Fibroblast of lung (primary cell): ENCODE measurements at regions not wholly inside any gene's neighbourhood (a gene's known extent, or its start where the extent isn't known, plus 50 kb on each side); places are given as distances from the start of the nearest gene placed in this dataset.

ENCODE experiments used
- DNase-seq, 2 donors: peaks; one replicate each; pipeline versions ENCODE4 v3.0.0 to v3.0.0-alpha.2; 2010; ENCODE audit warnings: low read depth in 2 of 2
- H2AFZ ChIP-seq: 2 replicates; pipeline ENCODE4 v1.5.1; 2012; ENCODE audit warnings: low read length, control low read depth, inconsistent platforms
- H3K27ac ChIP-seq: 2 replicates; pipeline ENCODE4 v1.5.1; 2011; ENCODE audit warnings: low read length, control low read depth; ENCODE audit not compliant: insufficient read depth
- H3K27me3 ChIP-seq: 2 replicates; pipeline ENCODE4 v1.5.1; 2011; ENCODE audit warnings: mild to moderate bottlenecking, low read length; ENCODE audit not compliant: control insufficient read depth, insufficient read depth
- H3K36me3 ChIP-seq: 2 replicates; pipeline ENCODE4 v1.5.1; 2011; ENCODE audit warnings: low read length; ENCODE audit not compliant: control insufficient read depth, insufficient read depth
- H3K4me1 ChIP-seq: 2 replicates; pipeline ENCODE4 v1.5.1; 2011; ENCODE audit warnings: low read length; ENCODE audit not compliant: control insufficient read depth, insufficient read depth; ENCODE audit errors: extremely low read depth
- H3K4me2 ChIP-seq: 2 replicates; pipeline ENCODE4 v1.5.1; 2011; ENCODE audit warnings: low read length, control low read depth; ENCODE audit not compliant: insufficient read depth; ENCODE audit errors: extremely low read depth
- H3K4me3 ChIP-seq, 4 experiments: fragments of 200-600 bp in 1 of 4; sonication (generic) in 1 of 4; replicated peaks in 1 of 4; 2 replicates each; pipeline ENCODE4 v1.5.1; 2011 to 2016; ENCODE audit warnings: low read length in 4 of 4, low read depth in 3 of 4, mild to moderate bottlenecking in 3 of 4, control low read depth in 2 of 4, inconsistent platforms in 1 of 4, mixed read lengths in 1 of 4; ENCODE audit not compliant: insufficient read depth in 1 of 4; ENCODE audit errors: control extremely low read depth in 1 of 4
- H3K79me2 ChIP-seq: 2 replicates; pipeline ENCODE4 v1.5.1; 2012; ENCODE audit warnings: mild to moderate bottlenecking, low read length, inconsistent platforms; ENCODE audit not compliant: control insufficient read depth, insufficient read depth
- H3K9ac ChIP-seq: 2 replicates; pipeline ENCODE4 v1.5.1; 2011; ENCODE audit warnings: mild to moderate bottlenecking, low read length, control low read depth; ENCODE audit not compliant: insufficient read depth
- H3K9me3 ChIP-seq: 2 replicates; pipeline ENCODE4 v1.5.1; 2012; ENCODE audit warnings: low read depth, low read length; ENCODE audit not compliant: control insufficient read depth, insufficient read depth
- H4K20me1 ChIP-seq: 2 replicates; pipeline ENCODE4 v1.5.1; 2011; ENCODE audit warnings: low read length; ENCODE audit not compliant: control insufficient read depth, insufficient read depth; ENCODE audit errors: extremely low read depth
- CTCF ChIP-seq, 2 donors: IDR thresholded peaks in 1 of 2; conservative IDR thresholded peaks in 1 of 2; 1 replicate in 1 of 2; 2 replicates in 1 of 2; pipeline ENCODE4 v1.5.1; 2011 to 2012; ENCODE audit warnings: low read length in 2 of 2, control low read depth in 1 of 2, inconsistent platforms in 1 of 2, low read depth in 1 of 2, mild to moderate bottlenecking in 1 of 2
- EZH2 ChIP-seq: IDR thresholded peaks from 2 replicates; pipeline ENCODE4 v1.5.1; 2012; ENCODE audit warnings: low read length, control low read depth, mild to moderate bottlenecking; ENCODE audit errors: missing control alignments

- Histone ChIP-seq H4K20me1 (no peaks in the 10 kb centered on the region), H2AFZ (no peak overlapping the region), H3K4me3 (no peak overlapping the region), H3K27ac (no peak overlapping the region), H3K27me3 (no peaks in the 10 kb centered on the region), H3K4me2 (no peak overlapping the region), H3K36me3 (no peaks in the 10 kb centered on the region), H3K4me1 (no peaks in the 10 kb centered on the region), H3K79me2 (no peaks in the 10 kb centered on the region), H3K9ac (no peak overlapping the region), H3K9me3 (no peaks in the 10 kb centered on the region)
- TF ChIP-seq CTCF (conservative IDR thresholded peaks at IDR 0.05 in 1 of 2, IDR thresholded peaks at IDR 0.05 in 1 of 2; ENCODE audit: low read depth in 1 of 2, low read length in 2 of 2): no peak
- no peak for TF ChIP-seq EZH2
- DNase-seq: no peak
These were observed 884.8 kb downstream of the METTL15 start for GRCh38 chr11:28992996-28993395.

DNA sequence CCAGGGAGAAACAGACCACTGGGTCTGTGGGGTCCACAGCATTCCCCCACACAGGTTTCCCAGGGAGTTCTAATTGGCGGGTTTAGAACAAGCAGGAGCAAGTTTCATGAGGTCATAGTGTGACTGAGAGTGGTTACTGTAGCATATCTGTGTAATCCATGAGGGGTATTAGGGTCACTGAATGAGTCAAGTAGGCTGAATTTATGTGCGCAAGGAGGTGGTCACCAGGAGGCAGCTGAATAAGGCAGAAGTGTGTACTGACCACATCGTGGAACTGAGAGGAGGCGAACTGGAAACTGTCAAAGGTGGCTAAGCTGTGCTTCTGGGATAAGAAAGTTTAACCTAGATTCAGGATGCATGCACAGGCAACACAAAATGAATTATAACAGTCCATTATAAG, 876.0 kb downstream of the METTL15 start:
- TF ChIP-seq CTCF (conservative IDR thresholded peaks at IDR 0.05 in 1 of 2, IDR thresholded peaks at IDR 0.05 in 1 of 2; ENCODE audit: low read depth in 1 of 2, low read length in 2 of 2): no peak
- TF ChIP-seq EZH2: no peak
- Histone ChIP-seq H3K4me3 (no peak overlapping the region), H3K9ac (no peak overlapping the region), H3K4me1 (no peaks in the 10 kb centered on the region), H3K79me2 (no peaks in the 10 kb centered on the region), H3K27ac (no peak overlapping the region), H2AFZ (no peak overlapping the region), H3K4me2 (no peak overlapping the region), H4K20me1 (no peaks in the 10 kb centered on the region), H3K36me3 (no peaks in the 10 kb centered on the region), H3K9me3 (no peaks in the 10 kb centered on the region), H3K27me3 (no peaks in the 10 kb centered on the region)
- no peak for DNase-seq

DNA sequence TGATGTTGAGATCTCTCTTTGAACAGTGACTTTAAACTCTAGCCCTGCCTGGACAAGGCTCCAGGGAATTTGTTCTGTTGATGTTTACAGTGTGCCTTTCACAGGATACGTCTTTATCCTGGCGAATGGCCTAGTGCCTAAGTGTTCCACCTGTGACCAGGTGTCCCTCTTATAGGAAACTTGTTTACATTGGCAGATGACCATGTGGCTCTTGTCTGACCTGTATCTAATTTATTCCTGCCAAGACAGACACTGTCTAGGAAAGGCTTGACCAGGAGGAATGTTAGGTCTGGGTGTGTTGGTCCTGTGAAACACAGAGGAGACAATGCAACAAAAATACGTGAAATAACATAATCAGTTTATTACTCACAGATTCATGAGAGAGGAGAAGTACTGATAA, 875.6 kb downstream of the METTL15 start:
- DNase-seq: no peak
- Histone ChIP-seq H3K79me2 (no peaks in the 10 kb centered on the region), H3K9me3 (no peaks in the 10 kb centered on the region), H3K9ac (no peak overlapping the region), H2AFZ (no peak overlapping the region), H3K36me3 (no peaks in the 10 kb centered on the region), H3K4me1 (no peaks in the 10 kb centered on the region), H3K4me3 (no peak overlapping the region), H3K27ac (no peak overlapping the region), H4K20me1 (no peaks in the 10 kb centered on the region), H3K4me2 (no peak overlapping the region), H3K27me3 (no peaks in the 10 kb centered on the region)
- no peak for TF ChIP-seq EZH2
- TF ChIP-seq CTCF (conservative IDR thresholded peaks at IDR 0.05 in 1 of 2, IDR thresholded peaks at IDR 0.05 in 1 of 2; ENCODE audit: low read depth in 1 of 2, low read length in 2 of 2): no peak
